Left lung (tissue), 4 donors: ENCODE measurements at regions not wholly inside any gene's neighbourhood (a gene's known extent, or its start where the extent isn't known, plus 50 kb on each side); places are given as distances from the start of the nearest gene placed in this dataset.

Source experiments
- ATAC-seq: fragments of 200-7000 bp; cut with Tn5 transposase; one replicate; pipeline ENCODE4 v1.9.1; 2020; ENCODE audit warnings: moderate library complexity
- DNase-seq, 4 donors: peaks; one replicate each; pipeline ENCODE4 v3.0.0-alpha.2; 2013 to 2020
- H3K27ac ChIP-seq, 2 donors: fragments of 200-600 bp; sonication (generic) in 1 of 2; one replicate each; pipeline versions ENCODE4 v1.5.0 to v1.8.0; 2020 to 2021
- H3K27me3 ChIP-seq, 2 donors: fragments of 200-600 bp; sonication (generic) in 1 of 2; one replicate each; pipeline versions ENCODE4 v1.5.0 to v1.8.0; 2020 to 2021
- H3K36me3 ChIP-seq, 2 donors: fragments of 200-600 bp; sonication (generic) in 1 of 2; one replicate each; pipeline versions ENCODE4 v1.5.0 to v1.8.0; 2020 to 2021
- H3K4me1 ChIP-seq, 2 donors: fragments of 200-600 bp; one replicate each; pipeline ENCODE4 v1.8.0; 2021
- H3K4me3 ChIP-seq, 2 donors: fragments of 200-600 bp; sonication (generic) in 1 of 2; one replicate each; pipeline versions ENCODE4 v1.5.0 to v1.8.0; 2020 to 2021; ENCODE audit warnings: mild to moderate bottlenecking in 1 of 2
- H3K9me3 ChIP-seq, 2 donors: fragments of 200-600 bp; sonication (generic) in 1 of 2; one replicate each; pipeline versions ENCODE4 v1.5.0 to v1.8.0; 2020 to 2021
- CTCF ChIP-seq, 2 donors: fragments of 200-600 bp; sonication (generic) in 1 of 2; IDR thresholded peaks; one replicate each; pipeline versions ENCODE4 v1.5.0 to v1.8.0; 2021; ENCODE audit warnings: antibody characterized with exemption in 2 of 2
- intact Hi-C, 2 donors: fragments of 100-400 bp; cut with DNase I; formaldehyde crosslinking; loops; one replicate each; pipeline versions ENCODE4 v1.11.2 to v1.14.2; 2022
- donor health status: DM: no; HTN: yes; CAD: no.
- donor health status: DM: no; HTN: no; CAD: no.

- no peaks in the 10 kb centered on the region for H3K27me3 ChIP-seq
- TF ChIP-seq CTCF (IDR thresholded peaks at IDR 0.05) = no peak
- no peaks in the 10 kb centered on the region for H3K4me1 ChIP-seq
- ATAC-seq (no peak), DNase-seq (no peak)
- H3K4me3 ChIP-seq = no peak overlapping the region
- intact Hi-C loops = no loop called here
- H3K36me3 ChIP-seq = no peaks in the 10 kb centered on the region
- no peak overlapping the region for H3K27ac ChIP-seq
- H3K9me3 ChIP-seq = no peaks in the 10 kb centered on the region
These were observed 84.4 kb upstream of the SPON1 start for GRCh38 chr11:13878077-13878476.

- H3K9me3 ChIP-seq = no peaks in the 10 kb centered on the region
These were observed 81.9 kb upstream of the SPON1 start for GRCh38 chr11:13880634-13881033.

GRCh38 chr11:13881226-13881905, 81.2 kb upstream of the SPON1 start:
- Histone ChIP-seq H3K4me1 (no peaks in the 10 kb centered on the region), H3K27me3 (no peaks in the 10 kb centered on the region), H3K4me3 (no peak overlapping the region), H3K9me3 (no peaks in the 10 kb centered on the region), H3K36me3 (no peaks in the 10 kb centered on the region), H3K27ac (no peak overlapping the region)
- ATAC-seq (no peak), DNase-seq (no peak)
- intact Hi-C loops = no loop called here
- no peak for TF ChIP-seq CTCF (IDR thresholded peaks at IDR 0.05)

More at GRCh38 chr11:13880634-13881033, 81.9 kb upstream of the SPON1 start:
- Histone ChIP-seq H3K4me3 (no peak overlapping the region), H3K36me3 (no peaks in the 10 kb centered on the region), H3K27ac (no peak overlapping the region), H3K27me3 (no peaks in the 10 kb centered on the region), H3K4me1 (no peaks in the 10 kb centered on the region)
- DNase-seq = no peak
- intact Hi-C loops = no loop called here
- TF ChIP-seq CTCF (IDR thresholded peaks at IDR 0.05) = no peak
- no peak for ATAC-seq

DNA sequence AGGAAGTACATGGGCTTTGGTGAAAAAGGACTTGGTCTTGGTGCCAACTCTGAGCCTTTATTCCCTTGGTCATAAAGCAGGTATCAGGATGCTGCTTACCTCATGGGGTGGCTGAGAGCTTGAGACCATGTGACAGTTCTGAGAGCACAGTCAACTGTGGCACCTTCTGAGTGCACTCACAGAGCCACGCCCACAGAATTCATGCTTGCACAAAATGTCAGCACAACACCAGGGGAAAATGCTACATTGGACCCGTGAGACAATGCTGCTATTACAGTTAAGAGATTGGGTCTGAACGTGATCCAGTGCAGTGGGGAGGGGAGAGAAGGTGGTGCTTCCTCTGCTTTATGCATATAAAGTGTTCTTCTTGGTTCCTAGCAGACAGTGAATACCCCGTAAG, 79.5 kb upstream of the SPON1 start:
- no peak for TF ChIP-seq CTCF (IDR thresholded peaks at IDR 0.05)
- Histone ChIP-seq H3K36me3 (no peaks in the 10 kb centered on the region), H3K4me1 (no peaks in the 10 kb centered on the region), H3K9me3 (no peaks in the 10 kb centered on the region), H3K4me3 (no peak overlapping the region), H3K27ac (no peak overlapping the region), H3K27me3 (no peaks in the 10 kb centered on the region)
- DNase-seq (peak in 2 of 4 donors; percentile 58 to 73), ATAC-seq (peak; percentile 94)
- intact Hi-C loops = no loop called here

- no peak overlapping the region for H3K4me3 ChIP-seq
- ATAC-seq = no peak
- no peaks in the 10 kb centered on the region for H3K9me3 ChIP-seq
- H3K36me3 ChIP-seq = no peaks in the 10 kb centered on the region
- intact Hi-C loops = no loop called here
- no peak for TF ChIP-seq CTCF (IDR thresholded peaks at IDR 0.05)
- H3K4me1 ChIP-seq = no peaks in the 10 kb centered on the region
- no peaks in the 10 kb centered on the region for H3K27me3 ChIP-seq
- no peak for DNase-seq
- H3K27ac ChIP-seq = no peak overlapping the region
These were observed 78.9 kb upstream of the SPON1 start for GRCh38 chr11:13883589-13883988.
